OCI-LY1 (cell line): ENCODE measurements at regions not wholly inside any gene's neighbourhood (a gene's known extent, or its start where the extent isn't known, plus 50 kb on each side); places are given as distances from the start of the nearest gene placed in this dataset.

Experiments used
- H2AFZ ChIP-seq: fragments of 200-600 bp; sonication (generic), shearing (Covaris generic); 2 replicates; pipeline ENCODE4 v1.6.0; 2014; ENCODE audit warnings: antibody characterized with exemption, mild to moderate bottlenecking, low read length
- H3F3A ChIP-seq: fragments of 200-600 bp; sonication (generic), shearing (Covaris generic); 2 replicates; pipeline ENCODE4 v1.6.0; 2014; ENCODE audit warnings: mild to moderate bottlenecking, antibody characterized with exemption, low read length, moderate library complexity; ENCODE audit not compliant: insufficient read depth
- H3K27ac ChIP-seq: fragments of 200-600 bp; sonication (generic); 2 replicates; pipeline ENCODE4 v1.5.1; 2014; ENCODE audit warnings: low read length, mixed run types, mild to moderate bottlenecking, low read depth; ENCODE audit not compliant: poor library complexity, severe bottlenecking
- H3K27me3 ChIP-seq: fragments of 200-600 bp; sonication (generic); 2 replicates; pipeline ENCODE4 v1.6.0; 2014; ENCODE audit warnings: antibody characterized with exemption, mild to moderate bottlenecking, low read length, moderate library complexity; ENCODE audit not compliant: insufficient read depth
- H3K36me3 ChIP-seq: fragments of 200-600 bp; sonication (generic); 2 replicates; pipeline ENCODE4 v1.6.1; 2014; ENCODE audit warnings: mild to moderate bottlenecking, antibody characterized with exemption, low read length, moderate library complexity, mixed read lengths; ENCODE audit not compliant: insufficient read depth
- H3K4me1 ChIP-seq: fragments of 200-600 bp; sonication (generic); 2 replicates; pipeline ENCODE4 v1.5.1; 2014; ENCODE audit warnings: mild to moderate bottlenecking, low read length, moderate library complexity; ENCODE audit not compliant: insufficient read depth, severe bottlenecking
- H3K4me2 ChIP-seq: fragments of 200-600 bp; sonication (generic), shearing (Covaris generic); 2 replicates; pipeline ENCODE4 v1.6.1; 2014; ENCODE audit warnings: low read length
- H3K4me3 ChIP-seq: fragments of 200-600 bp; sonication (generic); 2 replicates; pipeline ENCODE4 v1.5.1; 2014; ENCODE audit warnings: low read length, low read depth, mild to moderate bottlenecking, mixed read lengths; ENCODE audit not compliant: poor library complexity, severe bottlenecking
- H3K79me2 ChIP-seq: fragments of 200-600 bp; shearing (Covaris generic); 2 replicates; pipeline ENCODE4 v1.6.1; 2016; ENCODE audit warnings: mixed run types, low read length, mixed read lengths; ENCODE audit not compliant: insufficient read depth
- H3K9ac ChIP-seq: fragments of 200-600 bp; sonication (generic), shearing (Covaris generic); 2 replicates; pipeline ENCODE4 v1.6.1; 2014; ENCODE audit warnings: mild to moderate bottlenecking, low read length, mixed read lengths
- H3K9me2 ChIP-seq: fragments of 200-600 bp; sonication (generic), shearing (Covaris generic); 2 replicates; pipeline ENCODE4 v1.6.1; 2014; ENCODE audit warnings: low read depth, mild to moderate bottlenecking, low read length, mixed read lengths
- H3K9me3 ChIP-seq: fragments of 200-600 bp; shearing (Covaris generic); 2 replicates; pipeline ENCODE4 v1.6.1; 2014; ENCODE audit warnings: low read length, mixed read lengths
- H4K20me1 ChIP-seq: fragments of 200-600 bp; sonication (generic), shearing (Covaris generic); 2 replicates; pipeline ENCODE4 v1.6.0; 2016; ENCODE audit warnings: mild to moderate bottlenecking, low read length; ENCODE audit not compliant: insufficient read depth
- CTCF ChIP-seq: fragments of 200-600 bp; sonication (generic), shearing (Covaris generic); IDR thresholded peaks from 2 replicates; pipeline ENCODE4 v1.5.1; 2017; ENCODE audit warnings: mild to moderate bottlenecking, antibody characterized with exemption, low read length, moderate library complexity, mixed read lengths
- EZH2 ChIP-seq: fragments of 200-600 bp; sonication (generic), shearing (Covaris generic); IDR thresholded peaks from 2 replicates; pipeline ENCODE4 v1.8.0; 2017; ENCODE audit warnings: borderline replicate concordance, mixed run types, mild to moderate bottlenecking, antibody characterized with exemption, low read length, moderate library complexity, mixed read lengths

- Histone ChIP-seq H3F3A (no peaks in the 10 kb centered on the region), H3K36me3 (no peaks in the 10 kb centered on the region), H4K20me1 (no peaks in the 10 kb centered on the region), H2AFZ (no peak overlapping the region), H3K4me2 (no peak overlapping the region), H3K9me2 (no peaks in the 10 kb centered on the region), H3K27ac (no peak overlapping the region), H3K79me2 (no peaks in the 10 kb centered on the region), H3K4me3 (no peak overlapping the region), H3K9me3 (no peaks in the 10 kb centered on the region), H3K9ac (no peak overlapping the region), H3K27me3 (no peaks in the 10 kb centered on the region), H3K4me1 (no peaks in the 10 kb centered on the region)
- no peak for TF ChIP-seq CTCF
- no peak for TF ChIP-seq EZH2
Observed at GRCh38 chr17:72452286-72453173, 331.7 kb downstream of the SOX9 start.

GRCh38 chr17:72454342-72454741, 333.5 kb downstream of the SOX9 start:
- Histone ChIP-seq H3K4me2 (no peak overlapping the region), H3K36me3 (no peaks in the 10 kb centered on the region), H3K9ac (no peak overlapping the region), H3K27me3 (no peaks in the 10 kb centered on the region), H3F3A (no peaks in the 10 kb centered on the region), H4K20me1 (no peaks in the 10 kb centered on the region), H3K9me2 (no peaks in the 10 kb centered on the region), H3K27ac (no peak overlapping the region), H3K79me2 (no peaks in the 10 kb centered on the region), H2AFZ (no peak overlapping the region), H3K4me1 (no peaks in the 10 kb centered on the region), H3K4me3 (no peak overlapping the region), H3K9me3 (no peaks in the 10 kb centered on the region)
- TF ChIP-seq CTCF (no peak), EZH2 (no peak)

- no peak overlapping the region for H3K9ac ChIP-seq
Observed at GRCh38 chr17:72455562-72455961, 334.7 kb downstream of the SOX9 start.

More at GRCh38 chr17:72455562-72455961, 334.7 kb downstream of the SOX9 start:
- Histone ChIP-seq H3K4me1 (no peaks in the 10 kb centered on the region), H3F3A (no peaks in the 10 kb centered on the region), H4K20me1 (no peaks in the 10 kb centered on the region), H3K79me2 (no peaks in the 10 kb centered on the region), H3K4me3 (no peak overlapping the region), H3K27me3 (no peaks in the 10 kb centered on the region), H3K9me2 (no peaks in the 10 kb centered on the region), H2AFZ (no peak overlapping the region), H3K9me3 (no peaks in the 10 kb centered on the region), H3K4me2 (no peak overlapping the region), H3K36me3 (no peaks in the 10 kb centered on the region), H3K27ac (no peak overlapping the region)
- TF ChIP-seq CTCF (no peak), EZH2 (no peak)
